ENCODE measurements at regions not wholly inside any gene's neighbourhood (a gene's known extent, or its start where the extent isn't known, plus 50 kb on each side); places are given as distances from the start of the nearest gene placed in this dataset.

DNA sequence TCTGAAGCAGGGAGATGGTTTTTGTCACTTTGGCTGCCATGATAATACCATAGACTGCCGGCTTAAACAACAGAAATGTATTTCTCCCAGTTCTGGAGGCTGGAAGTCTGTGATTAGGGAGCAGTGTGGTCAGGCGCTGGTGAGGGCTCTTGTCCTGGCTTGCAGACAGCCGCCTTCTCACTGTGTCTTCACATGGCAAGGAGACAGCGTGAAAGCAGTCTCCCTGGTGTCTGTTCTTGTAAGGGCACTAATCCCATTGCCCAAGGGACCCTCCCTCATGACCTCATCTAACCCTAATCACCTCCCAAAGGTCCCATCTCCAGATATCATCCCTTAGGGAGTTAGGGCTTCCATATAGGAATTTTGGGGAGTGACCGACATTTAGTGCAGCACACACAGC, 167.0 kb downstream of the ENGASE start:
- DNase-seq, result no peak

DNA sequence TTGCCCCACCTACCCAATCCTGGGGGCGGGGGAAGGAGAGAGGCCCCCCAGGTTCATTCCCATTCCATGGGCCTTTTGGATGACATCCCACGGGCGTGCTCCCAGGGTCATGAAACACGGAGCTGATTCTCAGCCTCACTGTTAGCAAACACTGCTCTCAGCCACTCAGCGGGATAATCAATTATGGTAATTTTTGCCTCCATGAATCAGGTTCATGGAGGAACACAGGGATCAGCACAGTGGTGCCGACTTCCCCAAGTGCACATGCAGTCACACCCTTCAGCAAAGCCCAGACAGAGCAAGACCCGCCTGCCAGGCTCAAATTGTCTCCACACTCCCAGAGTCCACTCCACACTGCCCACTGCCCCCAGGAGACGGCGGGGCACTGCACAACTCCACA, 164.6 kb downstream of the ENGASE start:
- no peak for DNase-seq

DNA sequence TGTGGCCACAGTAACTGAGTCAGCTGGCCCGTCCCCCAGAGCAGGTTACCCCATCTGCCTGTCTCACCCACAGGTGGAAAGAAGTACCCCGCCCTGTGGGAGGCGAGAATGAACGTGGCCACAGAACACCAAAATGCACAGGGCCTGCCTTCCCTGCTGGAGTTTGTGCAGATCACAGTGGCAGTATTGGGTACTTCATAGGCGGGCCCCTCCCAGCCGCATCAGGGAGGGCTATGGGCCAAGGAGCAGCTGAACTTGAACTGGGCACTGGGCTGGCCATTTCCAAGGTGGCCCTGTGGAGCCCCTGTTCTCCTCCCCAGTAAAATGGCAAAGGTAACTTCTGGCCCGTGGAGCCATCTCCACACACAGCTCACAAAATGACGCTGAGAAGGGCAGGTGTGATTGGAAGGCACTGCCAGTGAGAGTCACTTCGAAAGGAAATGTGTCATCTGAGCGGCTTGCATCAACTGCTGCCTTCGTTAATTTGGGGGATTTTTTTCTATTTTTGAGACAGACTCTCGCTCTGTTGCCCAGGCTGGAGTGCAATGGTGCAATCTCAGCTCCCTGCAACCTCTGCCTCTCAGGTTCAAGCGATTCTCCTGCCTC, 162.9 kb downstream of the ENGASE start:
- no peak for DNase-seq

DNA sequence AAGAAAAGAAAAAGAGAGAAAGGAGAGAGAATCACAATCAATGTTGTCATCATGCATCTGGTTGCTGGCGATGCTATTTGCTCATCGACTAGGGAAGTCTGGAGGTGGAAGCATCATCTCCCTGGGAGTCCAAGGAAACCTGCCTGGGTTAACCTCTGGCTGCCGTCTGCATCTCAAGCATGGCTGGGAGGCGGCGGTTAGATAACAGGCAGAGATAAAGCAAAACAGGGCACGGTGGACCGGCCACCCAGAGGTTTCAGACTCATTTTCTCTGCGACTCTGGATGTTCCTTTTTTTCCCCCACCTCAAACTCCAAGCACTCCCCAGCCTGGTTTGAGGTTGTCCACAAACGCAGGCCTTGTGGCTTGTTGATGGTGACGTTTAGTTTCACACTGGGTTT, 161.2 kb downstream of the ENGASE start:
- no peak for DNase-seq

DNA sequence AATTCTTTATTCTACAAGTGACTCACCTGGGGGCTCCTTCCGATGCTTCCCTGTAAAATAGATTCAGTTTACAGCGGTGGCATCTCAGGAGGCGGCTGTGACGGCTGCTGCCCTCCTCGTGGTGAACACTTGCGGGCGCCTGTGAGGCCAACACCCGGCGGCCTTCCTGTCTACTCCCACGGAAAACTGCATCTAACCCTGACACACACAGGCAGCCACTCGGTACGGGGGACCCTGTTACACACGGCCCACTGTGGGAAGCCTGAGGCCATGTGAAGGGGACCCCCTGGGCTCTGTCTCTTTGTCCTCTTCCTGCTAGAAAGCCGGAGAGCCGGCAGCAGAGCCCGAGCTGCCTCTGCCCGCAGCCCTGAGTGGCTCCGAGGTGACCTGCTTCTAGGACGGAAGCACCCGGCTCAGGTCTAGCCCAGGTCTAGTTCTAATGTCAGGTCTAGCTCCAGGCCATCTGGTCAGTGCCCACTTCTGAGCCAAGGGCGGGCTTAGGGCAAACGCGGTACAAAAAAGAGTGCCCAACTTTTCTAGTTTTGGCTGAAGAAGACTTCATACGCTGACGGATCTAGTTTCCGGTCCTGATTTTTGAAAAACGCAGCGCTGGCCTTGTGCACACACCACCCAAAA, 159.4 kb downstream of the ENGASE start:
- no peak for DNase-seq

DNA sequence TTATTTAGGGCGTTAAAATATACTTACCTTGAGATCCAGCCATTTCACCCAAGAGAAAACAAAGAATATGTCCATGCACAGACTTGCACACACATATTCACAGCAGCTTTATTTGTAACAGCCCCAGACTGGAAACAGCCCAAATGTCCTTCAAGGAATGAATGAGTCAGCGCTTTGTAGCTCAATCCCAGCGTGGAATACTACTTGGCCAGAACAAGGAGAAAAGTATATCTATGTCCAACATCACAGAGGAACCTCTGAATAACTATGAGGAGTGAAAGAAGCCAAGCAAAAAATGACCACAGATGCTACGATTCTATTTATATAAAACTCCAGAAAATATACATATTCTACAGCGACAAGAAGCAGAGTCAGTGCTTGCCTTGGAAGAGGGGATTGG, 158.3 kb downstream of the ENGASE start:
- DNase-seq, result no peak

DNA sequence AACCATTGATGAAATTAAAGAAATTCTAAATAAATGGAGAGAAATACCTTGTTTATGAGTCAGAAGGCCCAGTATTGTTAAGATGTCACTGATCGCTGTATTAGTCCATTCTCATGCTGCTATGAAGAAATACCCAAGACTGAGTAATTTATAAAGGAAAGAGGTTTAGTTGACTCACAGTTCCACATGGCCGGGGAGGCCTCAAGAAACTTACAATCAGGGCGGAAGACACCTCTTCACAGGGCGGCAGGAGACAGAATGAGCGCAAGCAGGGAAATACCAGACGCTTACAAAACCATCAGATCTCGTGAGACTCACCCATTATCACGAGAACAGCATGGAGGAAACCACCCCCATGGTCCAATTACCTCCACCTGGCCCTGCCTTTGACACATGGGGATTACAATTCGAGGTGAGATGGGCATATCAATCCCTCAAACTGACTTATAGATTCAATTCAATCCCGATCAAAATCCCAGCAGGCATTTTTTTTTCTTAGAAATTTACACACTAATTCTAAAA, 157.2 kb downstream of the ENGASE start:
- DNase-seq, result no peak

DNA sequence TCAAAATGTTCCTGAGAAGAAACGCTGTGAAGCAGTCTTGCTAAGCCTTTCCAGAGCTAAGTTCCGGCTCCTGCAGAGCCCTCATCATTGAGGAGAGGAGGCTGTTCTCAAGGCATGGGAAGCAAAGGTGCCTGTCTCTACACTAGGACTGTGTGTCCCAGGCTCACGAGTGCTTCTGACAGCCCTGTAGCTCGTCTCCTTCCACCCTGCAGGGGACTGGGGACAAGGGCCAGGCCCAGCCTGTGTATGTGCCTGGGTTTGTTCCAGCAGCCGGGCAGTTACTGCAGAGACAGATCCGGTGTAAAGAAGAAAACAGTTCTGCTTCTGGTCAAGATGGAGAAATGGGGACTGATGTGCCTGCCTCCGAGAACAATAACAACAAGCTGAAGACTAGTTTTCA, 156.0 kb downstream of the ENGASE start:
- no peak for DNase-seq

DNA sequence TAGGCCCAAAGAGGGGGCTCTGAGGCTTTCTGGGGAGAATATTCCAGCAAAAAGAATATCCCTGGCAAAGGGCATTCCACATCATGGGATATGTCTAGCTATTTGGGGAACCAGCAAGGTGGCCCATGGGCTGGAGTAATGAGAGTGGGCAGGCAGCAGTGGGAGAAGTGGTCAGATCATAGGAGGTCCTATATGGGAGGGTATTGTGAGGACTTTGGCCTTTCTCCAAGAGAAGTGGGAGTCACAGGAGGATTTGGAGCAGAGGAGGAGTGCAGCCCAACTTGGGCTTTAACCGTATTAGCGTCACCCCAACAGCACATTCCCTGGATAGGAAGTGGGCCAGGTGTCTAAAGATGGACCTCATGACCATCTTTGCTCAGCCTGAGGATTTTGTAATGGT, 151.4 kb downstream of the ENGASE start:
- no peak for DNase-seq

DNA sequence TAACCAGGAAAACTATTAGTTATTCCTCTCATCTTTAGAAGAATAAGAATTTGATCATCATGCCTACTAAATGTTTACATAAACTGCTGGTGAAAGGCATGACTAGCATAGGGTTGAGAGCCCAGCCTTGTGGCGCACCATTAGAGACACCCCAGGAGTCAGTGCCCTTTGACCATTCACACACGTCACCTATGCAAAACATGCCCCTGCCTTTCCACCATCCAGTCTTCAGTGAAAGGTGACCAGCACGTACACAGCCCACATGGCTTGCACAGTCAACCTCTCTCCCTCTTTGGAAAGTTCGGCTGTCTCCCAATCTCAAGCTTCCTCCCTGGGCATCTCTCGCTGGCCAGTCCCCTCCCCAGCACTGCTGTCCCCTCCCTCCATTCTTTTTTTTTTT, 150.3 kb downstream of the ENGASE start:
- DNase-seq, result no peak

DNA sequence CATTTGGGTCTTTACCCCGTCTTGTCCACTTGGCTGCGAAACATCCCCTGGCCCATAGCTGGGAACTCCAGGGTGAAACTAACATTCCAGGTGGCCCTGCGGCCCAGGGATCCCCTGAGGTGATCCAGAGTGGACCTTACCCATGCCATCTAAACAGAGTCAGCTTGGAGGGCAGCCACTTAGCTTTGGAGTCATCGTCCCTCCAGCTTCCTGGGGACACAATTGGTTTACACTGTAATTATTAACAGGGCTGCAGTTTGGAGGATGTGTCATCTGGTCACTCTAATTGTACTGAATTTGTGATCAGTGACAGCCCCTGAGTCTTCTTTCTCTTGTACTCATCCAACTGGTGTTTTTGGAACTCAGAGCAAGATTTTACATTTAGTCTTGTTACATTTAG, 149.9 kb downstream of the ENGASE start:
- DNase-seq, result no peak

DNA sequence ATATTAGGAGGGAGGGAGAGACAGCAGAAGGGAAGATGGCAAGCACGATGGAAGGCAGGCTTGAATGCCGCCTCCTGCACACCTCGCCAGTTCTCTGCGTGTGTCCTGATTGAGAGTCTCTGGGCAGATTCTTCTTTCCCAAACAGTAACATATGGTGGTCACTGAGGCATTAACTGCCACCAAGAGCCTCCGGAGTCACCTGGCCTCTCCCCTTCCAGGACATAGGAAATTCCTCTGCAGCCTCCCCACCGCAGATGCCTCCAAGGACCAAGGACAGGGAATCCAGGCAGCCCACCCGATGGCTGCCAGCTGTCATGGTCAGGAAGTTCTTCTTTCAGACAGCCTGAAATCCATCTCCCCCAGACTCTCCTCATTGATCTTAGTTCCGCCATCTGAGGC, 149.3 kb downstream of the ENGASE start:
- no peak for DNase-seq

DNA sequence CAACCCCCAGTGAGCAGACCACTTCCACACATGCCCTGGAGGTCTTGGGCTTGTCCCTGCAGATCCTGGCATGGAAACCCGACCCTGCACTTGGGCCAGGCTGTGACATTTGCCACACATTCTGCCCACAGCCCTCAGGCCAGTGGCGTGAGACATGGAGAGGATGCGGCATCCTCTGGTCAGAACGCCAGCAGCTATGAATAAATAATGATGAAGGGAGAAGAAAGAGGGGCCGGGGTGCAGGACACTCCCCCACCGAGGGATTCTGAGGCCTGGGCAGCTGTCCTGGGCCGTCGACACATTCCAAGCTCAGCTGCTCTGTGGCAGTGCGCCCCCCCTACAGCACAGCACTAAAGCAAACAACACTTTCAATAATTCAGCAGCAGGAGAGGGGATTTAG, 148.8 kb downstream of the ENGASE start:
- no peak for DNase-seq

DNA sequence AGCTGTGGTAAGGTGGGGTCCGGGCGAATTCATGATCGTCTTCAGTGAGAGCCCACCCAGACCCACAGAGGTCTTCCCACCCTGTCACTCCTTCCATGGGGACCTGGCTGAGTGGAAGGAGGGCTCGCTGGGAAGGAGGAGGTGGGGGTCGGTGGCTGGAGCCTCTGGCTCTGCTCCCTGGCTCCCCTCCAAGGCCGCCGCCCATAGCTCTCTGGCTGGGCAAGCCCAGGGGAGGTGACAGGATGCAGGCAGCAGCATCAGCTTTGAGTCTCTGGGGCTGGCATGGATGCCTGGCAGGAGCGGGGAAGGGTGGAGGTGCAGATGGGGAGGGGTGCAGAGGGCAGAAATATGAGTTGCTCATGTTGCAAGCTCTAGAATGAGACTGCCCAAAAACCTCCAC, 147.0 kb downstream of the ENGASE start:
- DNase-seq, result peak; percentile 6

DNA sequence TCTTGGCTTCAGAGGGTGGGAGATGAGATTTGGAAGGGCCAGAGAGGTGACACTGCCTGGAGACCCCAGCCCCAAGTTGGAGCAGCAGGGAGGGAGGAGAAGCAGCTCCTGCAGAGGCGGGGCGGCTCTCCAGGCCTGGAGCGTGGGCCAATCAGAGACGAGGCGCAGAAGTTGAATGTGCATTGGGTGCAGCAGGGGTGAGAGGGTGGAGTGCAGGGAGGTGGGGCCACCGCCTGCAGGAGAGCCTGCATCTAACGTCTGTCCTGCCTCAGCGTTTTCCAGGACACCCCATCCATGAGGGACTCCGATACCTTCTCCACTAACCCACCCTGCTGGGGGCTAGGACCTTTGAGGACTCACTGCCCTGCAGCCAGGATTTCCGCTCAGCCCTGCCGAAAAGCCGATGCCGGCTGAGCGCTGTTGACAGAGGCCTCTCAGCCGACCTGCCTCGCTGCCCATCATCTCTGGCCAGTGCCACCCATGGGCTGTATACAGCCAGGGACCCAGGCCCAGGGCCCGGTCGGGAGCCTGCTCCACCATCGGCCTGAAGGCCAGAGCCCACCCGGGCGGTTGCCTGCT, 146.2 kb downstream of the ENGASE start:
- no peak for DNase-seq

DNA sequence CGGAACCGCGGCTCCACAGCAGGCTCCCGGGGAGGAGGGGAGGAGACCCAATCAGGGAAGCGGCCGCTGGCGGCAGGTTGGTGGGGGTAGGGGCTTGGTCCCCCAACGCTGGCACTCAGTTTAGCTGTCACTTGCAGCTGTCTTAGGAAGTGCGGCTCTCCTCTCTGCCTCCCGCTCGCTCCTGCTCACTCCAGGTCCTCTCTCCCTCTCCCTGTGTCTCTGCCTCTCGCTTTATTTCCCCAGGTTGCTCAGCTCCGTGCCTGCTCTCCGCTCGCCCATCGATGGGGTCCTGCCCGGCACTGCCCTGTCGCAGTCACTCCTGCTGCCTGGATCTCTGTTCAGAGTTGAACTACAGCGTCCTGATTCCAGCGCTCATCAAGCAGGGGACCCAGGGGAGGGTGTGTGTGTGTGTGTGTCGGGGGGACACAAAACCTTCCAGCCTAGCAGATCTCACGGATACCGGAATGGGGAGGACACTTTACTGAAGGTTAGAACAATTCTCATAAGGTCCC, 145.6 kb downstream of the ENGASE start:
- no peak for DNase-seq

DNA sequence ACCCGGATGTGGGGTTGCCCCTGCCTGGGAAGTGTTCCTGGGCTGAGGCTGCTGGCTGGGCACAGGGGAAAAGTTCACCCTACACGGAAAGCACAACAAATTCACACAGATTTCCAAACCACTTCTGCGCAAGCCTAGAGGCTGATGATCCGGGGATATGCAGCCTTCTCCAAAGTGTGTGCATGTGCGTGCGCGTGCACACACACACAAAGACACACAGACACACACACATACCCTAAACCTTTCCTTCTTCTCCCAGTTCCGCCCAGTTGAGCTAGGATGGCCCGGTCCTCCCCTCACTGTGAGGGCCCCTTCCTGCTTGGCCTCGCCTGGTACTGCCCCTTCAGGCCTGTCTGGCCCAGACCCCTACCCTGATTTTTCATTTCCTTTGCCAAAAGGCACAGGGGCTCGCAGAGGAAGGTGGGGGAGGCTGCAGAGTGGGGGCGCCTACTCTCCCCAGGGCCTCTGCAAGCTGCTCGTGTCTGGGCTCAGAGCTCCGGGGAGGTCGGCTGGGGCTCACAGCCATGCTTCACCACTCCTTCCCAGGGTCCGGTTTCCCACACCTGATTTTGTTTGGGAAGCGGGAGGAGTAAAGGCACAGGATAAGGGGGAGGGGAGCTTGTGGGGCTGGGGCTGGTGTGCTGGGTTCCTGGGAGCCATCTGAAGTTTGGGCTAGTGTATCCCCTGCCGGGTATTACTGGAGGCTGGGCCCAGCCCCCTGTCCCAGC, 144.7 kb downstream of the ENGASE start:
- DNase-seq, result no peak

DNA sequence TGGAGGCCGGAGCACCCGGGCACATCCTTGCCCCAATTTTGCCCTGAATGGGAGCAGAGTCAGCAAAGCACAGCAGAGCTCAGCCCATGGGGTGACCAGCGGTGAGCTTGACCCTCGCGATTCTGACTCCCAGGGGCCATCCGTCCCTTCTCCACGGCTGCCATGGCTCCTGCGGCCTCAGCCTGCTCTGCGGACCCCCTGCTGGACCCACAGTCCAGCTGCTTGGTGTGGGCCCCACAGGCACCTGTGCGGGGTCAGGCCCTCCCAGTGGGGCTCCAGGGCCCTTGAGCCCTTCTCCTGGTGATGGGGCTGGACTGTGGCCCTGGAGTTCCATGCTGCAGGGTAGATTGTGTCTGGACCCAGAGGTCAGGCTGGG, 144.2 kb downstream of the ENGASE start:
- no peak for DNase-seq

DNA sequence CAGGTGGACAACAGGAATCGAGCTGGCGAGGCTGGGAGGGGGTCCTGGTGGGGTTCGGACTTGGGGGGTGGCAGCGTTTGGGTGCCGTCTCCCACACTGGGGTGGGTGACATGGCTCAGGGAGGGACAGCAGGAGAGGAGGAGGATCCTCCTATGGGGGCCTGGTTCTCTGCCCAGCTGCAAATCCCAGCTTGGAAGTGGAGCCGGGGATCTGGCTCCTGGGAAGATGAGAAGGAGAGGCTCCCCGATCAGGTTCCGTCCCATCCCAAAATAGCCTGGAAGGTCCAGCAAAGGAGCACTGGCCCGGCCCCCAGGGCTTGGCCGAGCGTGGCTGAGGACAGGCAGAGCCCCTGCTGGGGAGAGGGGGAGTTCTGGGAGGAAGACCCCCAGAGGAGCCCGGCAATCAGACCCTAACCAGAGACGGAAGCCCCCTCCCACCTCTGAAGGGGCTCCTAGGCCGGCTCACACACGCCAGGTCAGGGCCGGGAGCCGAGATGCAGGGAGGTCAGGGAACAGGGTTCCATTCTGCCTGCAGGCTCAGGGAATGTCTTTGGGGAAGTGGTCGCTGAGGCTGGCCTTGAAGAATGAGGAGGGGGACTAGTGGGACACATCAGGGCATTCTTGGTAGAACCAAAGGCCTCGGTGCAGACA, 143.7 kb downstream of the ENGASE start:
- no peak for DNase-seq

DNA sequence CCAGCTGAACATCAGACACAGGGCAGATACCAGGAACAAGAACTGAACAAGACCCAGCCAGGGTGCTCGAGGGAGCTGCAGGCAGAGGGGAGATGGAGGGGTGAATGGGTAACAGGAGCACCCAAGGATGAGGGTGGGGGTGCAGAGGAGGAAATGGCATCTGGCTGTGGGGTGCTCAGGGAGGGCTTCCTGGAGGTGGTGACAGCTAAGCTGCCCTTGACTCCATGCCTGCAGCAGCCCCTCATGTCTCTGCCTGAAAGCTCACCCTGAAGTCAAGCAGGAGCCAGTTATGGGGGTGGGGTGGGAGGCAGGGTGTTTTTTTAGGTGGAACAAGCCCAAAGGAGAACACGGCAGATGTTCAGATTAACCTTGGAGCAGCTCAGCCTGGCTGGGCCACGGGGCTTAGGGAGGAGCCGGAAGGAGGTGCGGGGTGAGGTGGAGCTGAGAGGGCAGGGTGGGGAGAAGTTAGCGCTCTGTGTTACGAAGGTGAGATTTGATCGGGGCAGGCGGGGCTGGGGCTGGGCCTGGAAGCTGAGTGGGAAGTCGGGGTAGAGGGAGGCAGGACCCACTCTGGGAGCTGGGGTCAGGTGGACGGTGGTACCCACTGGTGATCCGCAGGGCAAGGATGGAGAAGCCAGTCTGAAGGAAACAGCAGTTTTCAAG, 143.0 kb downstream of the ENGASE start:
- DNase-seq, result no peak

DNA sequence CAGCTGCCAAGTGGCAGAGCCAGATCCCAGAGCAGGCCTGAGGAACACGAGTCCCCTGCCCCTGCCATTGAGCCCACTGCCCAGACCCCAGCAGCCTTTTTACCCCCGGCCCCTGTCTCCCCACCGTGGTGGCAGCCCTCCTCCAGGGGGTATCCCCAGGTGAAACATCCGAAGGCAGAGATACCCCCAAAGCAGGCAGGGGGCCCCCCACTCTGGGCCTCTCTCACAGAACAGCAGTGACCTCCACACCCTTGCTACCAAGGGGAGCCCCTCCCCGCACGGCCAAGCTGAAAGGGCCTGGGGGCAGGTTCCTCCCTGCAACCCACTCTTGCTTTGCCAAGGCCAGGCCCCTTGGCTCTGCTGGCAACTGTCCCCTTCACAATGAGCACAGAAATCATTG, 142.2 kb downstream of the ENGASE start:
- DNase-seq, result no peak

DNA sequence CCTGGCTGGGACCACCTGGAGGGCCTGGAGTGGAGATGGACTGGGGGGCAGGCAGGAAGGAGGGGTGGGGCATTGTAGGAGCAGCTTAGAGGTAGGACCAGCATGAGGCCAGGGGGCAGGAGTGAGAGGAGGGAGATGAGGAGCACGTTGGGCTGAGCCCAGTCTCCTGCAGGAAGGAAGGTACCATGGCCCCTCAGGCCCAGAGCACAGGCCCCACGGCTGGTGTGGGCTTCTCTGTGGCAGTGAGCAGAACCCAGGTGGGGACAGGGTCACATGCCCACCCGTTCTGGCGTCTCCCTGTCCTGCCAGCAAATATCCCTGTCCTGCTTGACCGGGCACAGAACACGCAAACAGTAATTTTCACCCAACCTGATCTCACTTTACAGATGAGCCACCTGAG, 141.8 kb downstream of the ENGASE start:
- DNase-seq, result no peak

DNA sequence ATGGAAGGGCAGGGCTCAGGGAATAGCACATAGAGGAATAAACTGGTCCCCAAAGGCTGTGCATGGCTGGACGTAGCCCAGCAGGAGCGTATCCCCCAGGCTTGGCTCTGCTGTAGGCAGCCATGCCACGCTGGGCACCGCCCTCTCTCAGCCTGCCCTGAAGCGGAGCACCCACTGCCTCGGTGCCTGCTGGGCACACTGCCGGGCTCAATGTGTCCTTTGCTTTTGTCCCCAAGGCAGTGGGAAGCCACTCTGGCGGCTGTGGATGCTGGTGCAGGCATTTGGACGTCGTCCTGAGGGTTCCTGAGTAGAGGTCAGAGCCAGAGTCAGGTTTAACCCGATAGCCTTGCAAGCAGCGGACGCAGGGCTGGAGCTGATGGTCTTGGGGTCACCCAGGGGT, 141.0 kb downstream of the ENGASE start:
- DNase-seq, result no peak
